ENCODE measurements at regions not wholly inside any gene's neighbourhood (a gene's known extent, or its start where the extent isn't known, plus 50 kb on each side); places are given as distances from the start of the nearest gene placed in this dataset.

DNA sequence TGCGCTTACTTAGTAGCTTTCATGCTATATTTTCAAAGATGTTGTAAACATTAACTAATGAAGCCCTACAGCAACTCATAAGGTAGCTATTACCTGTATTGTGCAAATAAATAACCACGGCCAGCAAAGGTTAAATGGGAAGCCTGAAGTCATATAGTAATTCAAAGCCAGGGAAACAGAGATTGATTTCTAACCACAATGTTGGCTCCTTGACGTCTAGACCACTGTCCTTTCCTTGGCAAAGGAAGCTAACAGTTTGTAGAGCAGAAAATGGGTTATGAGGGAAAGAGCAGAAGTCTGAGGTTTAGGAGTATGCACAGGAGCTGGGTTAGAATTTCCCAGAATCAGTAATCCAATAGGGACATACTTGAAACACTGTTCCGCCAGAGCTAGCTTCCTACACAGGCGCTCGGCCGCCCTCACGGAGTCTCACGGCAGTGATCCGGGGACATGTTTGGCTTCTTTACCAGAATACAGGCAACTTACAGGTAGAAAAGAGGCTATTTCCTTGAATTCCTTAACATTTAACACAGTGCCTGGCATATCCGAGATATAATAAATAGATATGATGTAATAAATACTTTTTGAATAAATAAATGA, 298.8 kb upstream of the LYPLAL1 start:
- no peak overlapping the region for H3K9ac ChIP-seq (ENCODE audit: low read length)
- no peaks in the 10 kb centered on the region for H3K9me3 ChIP-seq (ENCODE audit: control insufficient read depth, insufficient read depth, low read depth, low read length)
- no peak overlapping the region for H3K4me3 ChIP-seq (ENCODE audit: low read depth, low read length)
- no peaks in the 10 kb centered on the region for H3K36me3 ChIP-seq (ENCODE audit: control insufficient read depth, insufficient read depth, low read length)
- H3K4me1 ChIP-seq (ENCODE audit: control insufficient read depth, insufficient read depth, low read length), result no peaks in the 10 kb centered on the region
- no peaks in the 10 kb centered on the region for H3K27me3 ChIP-seq (ENCODE audit: control insufficient read depth, insufficient read depth, low read length)
- H3K27ac ChIP-seq (ENCODE audit: low read depth, low read length), result no peak overlapping the region

GRCh38 chr1:218878369-218878768, 295.3 kb upstream of the LYPLAL1 start:
- Histone ChIP-seq H3K4me1 (ENCODE audit: control insufficient read depth, insufficient read depth, low read length) (no peaks in the 10 kb centered on the region), H3K36me3 (ENCODE audit: control insufficient read depth, insufficient read depth, low read length) (no peaks in the 10 kb centered on the region), H3K4me3 (ENCODE audit: low read depth, low read length) (no peak overlapping the region), H3K9me3 (ENCODE audit: control insufficient read depth, insufficient read depth, low read depth, low read length) (no peaks in the 10 kb centered on the region), H3K27me3 (ENCODE audit: control insufficient read depth, insufficient read depth, low read length) (no peaks in the 10 kb centered on the region), H3K27ac (ENCODE audit: low read depth, low read length) (no peak overlapping the region), H3K9ac (ENCODE audit: low read length) (no peak overlapping the region)

DNA sequence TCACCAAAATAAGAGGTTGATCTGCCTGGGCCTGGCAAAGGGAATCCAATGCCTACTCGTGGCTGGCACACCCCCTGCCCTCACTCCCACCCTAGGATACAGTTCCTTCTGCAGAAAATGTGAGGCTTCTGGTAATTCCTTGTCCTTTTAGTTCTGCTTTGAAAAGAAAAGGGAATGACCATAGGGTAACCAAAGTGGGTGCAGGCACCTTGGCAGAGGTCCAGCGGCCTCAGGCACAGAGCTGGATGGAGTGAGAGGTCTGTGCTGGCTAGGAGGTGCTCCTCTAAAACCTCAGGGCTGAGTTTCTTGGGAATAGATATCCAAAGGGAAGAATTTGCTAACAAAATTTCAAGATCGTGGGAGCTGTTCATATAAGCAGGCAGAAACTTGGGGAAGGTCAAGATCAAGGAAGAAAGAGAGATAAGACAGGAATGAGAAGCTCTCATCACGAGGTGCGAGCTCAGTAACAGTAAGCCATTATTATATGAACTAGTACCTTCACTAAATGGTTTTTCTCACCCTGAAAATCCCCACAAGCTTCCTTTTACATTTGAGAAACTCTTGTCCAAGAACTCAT, 293.1 kb upstream of the LYPLAL1 start:
- Histone ChIP-seq H3K4me1 (ENCODE audit: control insufficient read depth, insufficient read depth, low read length) (no peaks in the 10 kb centered on the region), H3K4me3 (ENCODE audit: low read depth, low read length) (no peak overlapping the region), H3K9ac (ENCODE audit: low read length) (no peak overlapping the region), H3K27ac (ENCODE audit: low read depth, low read length) (no peak overlapping the region), H3K27me3 (ENCODE audit: control insufficient read depth, insufficient read depth, low read length) (no peaks in the 10 kb centered on the region), H3K36me3 (ENCODE audit: control insufficient read depth, insufficient read depth, low read length) (no peaks in the 10 kb centered on the region), H3K9me3 (ENCODE audit: control insufficient read depth, insufficient read depth, low read depth, low read length) (no peaks in the 10 kb centered on the region)

GRCh38 chr1:218882454-218882853, 291.2 kb upstream of the LYPLAL1 start:
- Histone ChIP-seq H3K9ac (ENCODE audit: low read length) (no peak overlapping the region), H3K4me3 (ENCODE audit: low read depth, low read length) (no peak overlapping the region), H3K27me3 (ENCODE audit: control insufficient read depth, insufficient read depth, low read length) (no peaks in the 10 kb centered on the region)

DNA sequence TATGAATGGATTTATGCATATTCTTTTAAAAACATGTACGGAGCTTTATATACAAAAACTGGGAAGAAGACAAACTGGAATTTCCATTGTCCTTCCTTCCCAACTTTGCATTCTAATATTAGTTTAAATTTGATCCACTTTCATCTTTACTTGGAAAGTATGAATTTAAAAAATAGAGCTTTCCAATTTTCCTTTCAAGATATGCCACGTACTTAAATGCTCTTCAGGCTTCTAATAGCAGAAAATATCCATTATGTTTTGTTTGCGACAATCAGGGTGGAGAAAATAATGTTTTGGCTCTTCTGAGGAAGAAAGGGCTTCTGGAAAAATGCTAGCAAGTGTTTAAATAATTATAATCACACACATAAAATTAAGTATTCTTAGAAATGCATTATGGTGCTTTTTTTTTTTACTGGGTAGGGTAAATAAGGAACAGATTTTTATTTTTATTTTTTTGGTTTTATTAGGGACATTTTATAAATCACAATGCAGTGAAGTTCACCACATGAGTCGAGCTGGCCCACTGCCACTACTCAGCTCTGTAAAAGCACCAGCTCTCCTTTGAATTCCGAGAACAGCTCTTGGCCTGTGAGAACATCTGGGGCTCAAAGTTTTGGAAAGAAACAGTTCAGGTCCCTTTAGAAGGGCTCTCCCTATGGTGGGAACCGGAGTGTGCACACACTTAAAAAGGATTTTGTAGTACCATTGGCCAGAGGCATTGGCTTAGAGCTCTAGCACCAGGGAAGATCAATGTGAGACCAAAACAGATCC, 287.4 kb upstream of the LYPLAL1 start:
- Histone ChIP-seq H3K9ac (ENCODE audit: low read length) (no peak overlapping the region), H3K4me1 (ENCODE audit: control insufficient read depth, insufficient read depth, low read length) (no peaks in the 10 kb centered on the region), H3K4me3 (ENCODE audit: low read depth, low read length) (no peak overlapping the region), H3K27me3 (ENCODE audit: control insufficient read depth, insufficient read depth, low read length) (no peaks in the 10 kb centered on the region), H3K27ac (ENCODE audit: low read depth, low read length) (no peak overlapping the region), H3K9me3 (ENCODE audit: control insufficient read depth, insufficient read depth, low read depth, low read length) (no peaks in the 10 kb centered on the region), H3K36me3 (ENCODE audit: control insufficient read depth, insufficient read depth, low read length) (no peaks in the 10 kb centered on the region)

More at GRCh38 chr1:218882454-218882853, 291.2 kb upstream of the LYPLAL1 start:
- Histone ChIP-seq H3K27ac (ENCODE audit: low read depth, low read length) (no peak overlapping the region), H3K36me3 (ENCODE audit: control insufficient read depth, insufficient read depth, low read length) (no peaks in the 10 kb centered on the region), H3K4me1 (ENCODE audit: control insufficient read depth, insufficient read depth, low read length) (no peaks in the 10 kb centered on the region), H3K9me3 (ENCODE audit: control insufficient read depth, insufficient read depth, low read depth, low read length) (no peaks in the 10 kb centered on the region)

DNA sequence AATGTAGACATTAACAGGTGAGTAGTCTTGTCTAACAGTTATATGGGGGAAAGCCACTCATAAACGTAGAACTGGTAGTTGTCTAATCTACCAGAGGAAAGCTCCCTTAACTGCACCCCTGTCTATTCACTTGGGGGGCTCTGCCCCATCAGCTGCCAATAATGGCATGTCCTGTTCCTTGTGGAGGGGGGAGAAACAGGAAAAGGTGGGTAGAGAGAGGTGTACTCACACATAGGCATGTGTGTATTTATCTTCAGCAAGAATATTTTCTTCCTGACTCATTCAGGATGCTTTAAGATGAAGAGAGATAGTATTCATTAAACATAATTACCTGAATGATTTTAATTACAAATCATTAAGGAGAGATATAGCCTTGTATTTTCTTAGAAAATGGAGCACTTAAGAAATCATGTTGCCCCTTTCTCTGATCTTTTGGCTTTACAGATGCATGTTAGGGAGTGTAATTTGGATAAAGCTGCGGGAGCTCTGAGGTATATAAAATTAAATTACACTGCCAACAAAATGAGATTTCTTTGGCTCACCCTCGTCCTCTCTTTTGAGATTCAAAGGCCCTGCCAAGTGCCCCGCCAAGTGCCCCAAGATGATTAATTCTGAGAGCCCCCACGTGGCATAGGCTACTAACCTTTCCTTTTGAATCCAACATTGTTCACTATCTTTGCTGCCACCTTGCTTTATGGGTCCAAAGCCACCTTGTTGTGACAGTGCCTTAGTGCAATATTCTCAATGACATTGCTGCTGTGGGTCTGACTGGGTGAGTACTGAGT, 286.3 kb upstream of the LYPLAL1 start:
- H3K9me3 ChIP-seq (ENCODE audit: control insufficient read depth, insufficient read depth, low read depth, low read length), result no peaks in the 10 kb centered on the region
- H3K4me3 ChIP-seq (ENCODE audit: low read depth, low read length), result no peak overlapping the region

DNA sequence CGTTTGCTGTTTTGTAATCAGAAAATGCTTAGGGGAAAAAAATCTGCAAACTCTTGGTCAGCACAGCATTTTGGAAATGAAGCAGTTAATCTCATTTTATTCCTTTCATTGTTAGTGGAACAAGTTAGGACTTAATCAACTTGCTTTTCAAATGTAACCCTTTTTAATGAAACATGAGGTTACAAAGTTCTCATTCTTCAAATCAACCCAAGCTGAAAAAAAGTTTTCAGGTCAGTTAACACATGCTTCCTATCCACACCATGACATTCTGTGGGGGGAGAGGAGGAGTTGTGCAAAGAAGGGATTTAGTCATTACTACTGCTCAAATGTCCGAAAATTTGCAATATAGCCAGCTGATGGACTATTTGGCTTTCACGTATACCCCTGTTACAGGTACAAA, 283.2 kb upstream of the LYPLAL1 start:
- no peaks in the 10 kb centered on the region for H3K27me3 ChIP-seq (ENCODE audit: control insufficient read depth, insufficient read depth, low read length)
- H3K4me3 ChIP-seq (ENCODE audit: low read depth, low read length), result no peak overlapping the region
- H3K9me3 ChIP-seq (ENCODE audit: control insufficient read depth, insufficient read depth, low read depth, low read length), result no peaks in the 10 kb centered on the region
- H3K36me3 ChIP-seq (ENCODE audit: control insufficient read depth, insufficient read depth, low read length), result no peaks in the 10 kb centered on the region
- no peaks in the 10 kb centered on the region for H3K4me1 ChIP-seq (ENCODE audit: control insufficient read depth, insufficient read depth, low read length)
- no peak overlapping the region for H3K27ac ChIP-seq (ENCODE audit: low read depth, low read length)
- H3K9ac ChIP-seq (ENCODE audit: low read length), result no peak overlapping the region

More for the DNA sequence above, 286.3 kb upstream of the LYPLAL1 start:
- Histone ChIP-seq H3K9ac (ENCODE audit: low read length) (no peak overlapping the region), H3K27ac (ENCODE audit: low read depth, low read length) (no peak overlapping the region), H3K4me1 (ENCODE audit: control insufficient read depth, insufficient read depth, low read length) (no peaks in the 10 kb centered on the region), H3K27me3 (ENCODE audit: control insufficient read depth, insufficient read depth, low read length) (no peaks in the 10 kb centered on the region), H3K36me3 (ENCODE audit: control insufficient read depth, insufficient read depth, low read length) (no peaks in the 10 kb centered on the region)

- no peak overlapping the region for H3K4me3 ChIP-seq (ENCODE audit: low read depth, low read length)
- H3K4me1 ChIP-seq (ENCODE audit: control insufficient read depth, insufficient read depth, low read length), result no peaks in the 10 kb centered on the region
- no peak overlapping the region for H3K27ac ChIP-seq (ENCODE audit: low read depth, low read length)
Measured at GRCh38 chr1:218891577-218891976, 282.1 kb upstream of the LYPLAL1 start.

DNA sequence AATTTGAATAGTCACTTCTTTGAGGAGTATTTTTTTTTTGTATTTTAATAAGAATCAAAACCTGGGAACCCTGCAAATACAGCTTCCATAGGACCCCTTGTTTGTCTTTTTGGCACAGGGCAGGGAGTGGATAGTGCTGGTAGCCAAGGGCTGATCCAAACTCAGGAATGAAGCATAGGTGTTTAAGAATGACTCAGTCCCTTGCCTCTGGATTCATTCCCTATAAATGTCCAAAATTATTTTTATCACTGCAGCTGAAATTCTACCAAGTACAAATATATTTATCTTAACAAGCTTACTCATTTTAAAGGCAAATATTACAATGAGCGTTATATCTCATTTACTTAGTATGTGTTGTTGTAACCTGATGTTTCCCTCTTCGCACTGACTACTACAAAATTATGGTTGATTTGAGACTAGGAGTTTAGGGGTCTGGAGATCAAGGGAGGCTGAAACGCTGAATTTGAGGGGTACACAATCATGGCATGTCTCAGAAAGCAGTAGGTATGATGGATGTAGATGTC, 278.6 kb upstream of the LYPLAL1 start:
- H3K9me3 ChIP-seq (ENCODE audit: control insufficient read depth, insufficient read depth, low read depth, low read length), result no peaks in the 10 kb centered on the region
- H3K9ac ChIP-seq (ENCODE audit: low read length), result no peak overlapping the region
- H3K4me3 ChIP-seq (ENCODE audit: low read depth, low read length), result no peak overlapping the region
- H3K4me1 ChIP-seq (ENCODE audit: control insufficient read depth, insufficient read depth, low read length), result no peaks in the 10 kb centered on the region
- H3K27ac ChIP-seq (ENCODE audit: low read depth, low read length), result no peak overlapping the region
- no peaks in the 10 kb centered on the region for H3K27me3 ChIP-seq (ENCODE audit: control insufficient read depth, insufficient read depth, low read length)
- no peaks in the 10 kb centered on the region for H3K36me3 ChIP-seq (ENCODE audit: control insufficient read depth, insufficient read depth, low read length)

More at GRCh38 chr1:218891577-218891976, 282.1 kb upstream of the LYPLAL1 start:
- no peaks in the 10 kb centered on the region for H3K27me3 ChIP-seq (ENCODE audit: control insufficient read depth, insufficient read depth, low read length)
- H3K9me3 ChIP-seq (ENCODE audit: control insufficient read depth, insufficient read depth, low read depth, low read length), result no peaks in the 10 kb centered on the region
- no peaks in the 10 kb centered on the region for H3K36me3 ChIP-seq (ENCODE audit: control insufficient read depth, insufficient read depth, low read length)
- H3K9ac ChIP-seq (ENCODE audit: low read length), result no peak overlapping the region

- H3K9ac ChIP-seq (ENCODE audit: low read length), result no peak overlapping the region
- H3K4me3 ChIP-seq (ENCODE audit: low read depth, low read length), result no peak overlapping the region
- H3K27ac ChIP-seq (ENCODE audit: low read depth, low read length), result no peak overlapping the region
- no peaks in the 10 kb centered on the region for H3K9me3 ChIP-seq (ENCODE audit: control insufficient read depth, insufficient read depth, low read depth, low read length)
- no peaks in the 10 kb centered on the region for H3K36me3 ChIP-seq (ENCODE audit: control insufficient read depth, insufficient read depth, low read length)
- no peaks in the 10 kb centered on the region for H3K27me3 ChIP-seq (ENCODE audit: control insufficient read depth, insufficient read depth, low read length)
- no peaks in the 10 kb centered on the region for H3K4me1 ChIP-seq (ENCODE audit: control insufficient read depth, insufficient read depth, low read length)
Measured at GRCh38 chr1:218896202-218896601, 277.5 kb upstream of the LYPLAL1 start.
